GM21360 (cell line): ENCODE measurements at regions not wholly inside any gene's neighbourhood (a gene's known extent, or its start where the extent isn't known, plus 50 kb on each side); places are given as distances from the start of the nearest gene placed in this dataset.

ENCODE experiments used
- ATAC-seq: cut with Tn5 transposase; IDR thresholded peaks from one replicate; pipeline ENCODE4 v1.9.1; 2021; ENCODE audit warnings: mild to moderate bottlenecking, moderate library complexity; ENCODE audit not compliant: unreplicated experiment

- no peak for ATAC-seq
These were observed 1403.5 kb upstream of the PABPC4L start for GRCh38 chr4:135605076-135605475.

GRCh38 chr4:135604531-135604930 is 1402.9 kb upstream of the PABPC4L start:
- no peak for ATAC-seq

- ATAC-seq, result no peak
These were observed 1399.8 kb upstream of the PABPC4L start for GRCh38 chr4:135601351-135601750.

GRCh38 chr4:135598151-135598550 is 1396.6 kb upstream of the PABPC4L start:
- no peak for ATAC-seq

- ATAC-seq, result no peak
These were observed 1392.9 kb upstream of the PABPC4L start for GRCh38 chr4:135594521-135594920.

GRCh38 chr4:135575041-135575440 is 1373.5 kb upstream of the PABPC4L start:
- no peak for ATAC-seq

GRCh38 chr4:135573251-135573650 is 1371.7 kb upstream of the PABPC4L start:
- no peak for ATAC-seq

GRCh38 chr4:135564090-135564489 is 1362.5 kb upstream of the PABPC4L start:
- ATAC-seq, result no peak

GRCh38 chr4:135553213-135553612 is 1351.6 kb upstream of the PABPC4L start:
- ATAC-seq, result no peak

GRCh38 chr4:135552131-135552530 is 1350.5 kb upstream of the PABPC4L start:
- ATAC-seq, result no peak

- no peak for ATAC-seq
These were observed 1347.1 kb upstream of the PABPC4L start for GRCh38 chr4:135548711-135549110.

GRCh38 chr4:135545616-135546317 is 1344.2 kb upstream of the PABPC4L start:
- ATAC-seq, result no peak

GRCh38 chr4:135538698-135539097 is 1337.1 kb upstream of the PABPC4L start:
- no peak for ATAC-seq

GRCh38 chr4:135533053-135533452 is 1331.5 kb upstream of the PABPC4L start:
- ATAC-seq, result no peak

- no peak for ATAC-seq
These were observed 1330.5 kb upstream of the PABPC4L start for GRCh38 chr4:135532132-135532531.

GRCh38 chr4:135515295-135515694 is 1313.7 kb upstream of the PABPC4L start:
- ATAC-seq, result no peak

GRCh38 chr4:135510582-135510981 is 1309.0 kb upstream of the PABPC4L start:
- ATAC-seq, result no peak

GRCh38 chr4:135508006-135508714 is 1306.6 kb upstream of the PABPC4L start:
- ATAC-seq, result no peak

GRCh38 chr4:135497563-135498152 is 1296.1 kb upstream of the PABPC4L start:
- ATAC-seq, result no peak

- no peak for ATAC-seq
These were observed 1290.8 kb upstream of the PABPC4L start for GRCh38 chr4:135492439-135492838.

- ATAC-seq, result no peak
These were observed 1283.8 kb upstream of the PABPC4L start for GRCh38 chr4:135485371-135485770.

GRCh38 chr4:135476272-135476671 is 1274.7 kb upstream of the PABPC4L start:
- ATAC-seq, result no peak
